ENCODE measurements at regions not wholly inside any gene's neighbourhood (a gene's known extent, or its start where the extent isn't known, plus 50 kb on each side); places are given as distances from the start of the nearest gene placed in this dataset.

DNA sequence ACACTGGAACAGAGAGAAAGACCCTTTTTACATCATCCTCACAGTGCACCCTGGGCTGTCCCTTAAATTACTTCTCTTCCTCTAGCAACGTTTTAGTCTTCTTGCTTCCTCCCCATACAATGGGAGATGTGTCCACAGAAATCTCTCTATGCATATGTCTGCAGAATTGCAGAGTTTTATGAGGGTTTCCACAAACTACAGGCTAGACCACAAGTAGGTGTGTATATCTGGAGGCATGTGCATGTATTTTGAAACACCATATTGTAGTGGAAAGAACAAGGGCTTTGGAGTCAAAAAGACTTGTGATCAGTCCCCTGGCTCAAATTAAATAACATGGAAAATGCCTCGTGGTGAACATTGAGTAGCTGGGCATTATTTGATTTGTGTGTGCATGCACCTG is 121.3 kb upstream of the IPO9 start (continued):
- TF ChIP-seq, protein P1, sequence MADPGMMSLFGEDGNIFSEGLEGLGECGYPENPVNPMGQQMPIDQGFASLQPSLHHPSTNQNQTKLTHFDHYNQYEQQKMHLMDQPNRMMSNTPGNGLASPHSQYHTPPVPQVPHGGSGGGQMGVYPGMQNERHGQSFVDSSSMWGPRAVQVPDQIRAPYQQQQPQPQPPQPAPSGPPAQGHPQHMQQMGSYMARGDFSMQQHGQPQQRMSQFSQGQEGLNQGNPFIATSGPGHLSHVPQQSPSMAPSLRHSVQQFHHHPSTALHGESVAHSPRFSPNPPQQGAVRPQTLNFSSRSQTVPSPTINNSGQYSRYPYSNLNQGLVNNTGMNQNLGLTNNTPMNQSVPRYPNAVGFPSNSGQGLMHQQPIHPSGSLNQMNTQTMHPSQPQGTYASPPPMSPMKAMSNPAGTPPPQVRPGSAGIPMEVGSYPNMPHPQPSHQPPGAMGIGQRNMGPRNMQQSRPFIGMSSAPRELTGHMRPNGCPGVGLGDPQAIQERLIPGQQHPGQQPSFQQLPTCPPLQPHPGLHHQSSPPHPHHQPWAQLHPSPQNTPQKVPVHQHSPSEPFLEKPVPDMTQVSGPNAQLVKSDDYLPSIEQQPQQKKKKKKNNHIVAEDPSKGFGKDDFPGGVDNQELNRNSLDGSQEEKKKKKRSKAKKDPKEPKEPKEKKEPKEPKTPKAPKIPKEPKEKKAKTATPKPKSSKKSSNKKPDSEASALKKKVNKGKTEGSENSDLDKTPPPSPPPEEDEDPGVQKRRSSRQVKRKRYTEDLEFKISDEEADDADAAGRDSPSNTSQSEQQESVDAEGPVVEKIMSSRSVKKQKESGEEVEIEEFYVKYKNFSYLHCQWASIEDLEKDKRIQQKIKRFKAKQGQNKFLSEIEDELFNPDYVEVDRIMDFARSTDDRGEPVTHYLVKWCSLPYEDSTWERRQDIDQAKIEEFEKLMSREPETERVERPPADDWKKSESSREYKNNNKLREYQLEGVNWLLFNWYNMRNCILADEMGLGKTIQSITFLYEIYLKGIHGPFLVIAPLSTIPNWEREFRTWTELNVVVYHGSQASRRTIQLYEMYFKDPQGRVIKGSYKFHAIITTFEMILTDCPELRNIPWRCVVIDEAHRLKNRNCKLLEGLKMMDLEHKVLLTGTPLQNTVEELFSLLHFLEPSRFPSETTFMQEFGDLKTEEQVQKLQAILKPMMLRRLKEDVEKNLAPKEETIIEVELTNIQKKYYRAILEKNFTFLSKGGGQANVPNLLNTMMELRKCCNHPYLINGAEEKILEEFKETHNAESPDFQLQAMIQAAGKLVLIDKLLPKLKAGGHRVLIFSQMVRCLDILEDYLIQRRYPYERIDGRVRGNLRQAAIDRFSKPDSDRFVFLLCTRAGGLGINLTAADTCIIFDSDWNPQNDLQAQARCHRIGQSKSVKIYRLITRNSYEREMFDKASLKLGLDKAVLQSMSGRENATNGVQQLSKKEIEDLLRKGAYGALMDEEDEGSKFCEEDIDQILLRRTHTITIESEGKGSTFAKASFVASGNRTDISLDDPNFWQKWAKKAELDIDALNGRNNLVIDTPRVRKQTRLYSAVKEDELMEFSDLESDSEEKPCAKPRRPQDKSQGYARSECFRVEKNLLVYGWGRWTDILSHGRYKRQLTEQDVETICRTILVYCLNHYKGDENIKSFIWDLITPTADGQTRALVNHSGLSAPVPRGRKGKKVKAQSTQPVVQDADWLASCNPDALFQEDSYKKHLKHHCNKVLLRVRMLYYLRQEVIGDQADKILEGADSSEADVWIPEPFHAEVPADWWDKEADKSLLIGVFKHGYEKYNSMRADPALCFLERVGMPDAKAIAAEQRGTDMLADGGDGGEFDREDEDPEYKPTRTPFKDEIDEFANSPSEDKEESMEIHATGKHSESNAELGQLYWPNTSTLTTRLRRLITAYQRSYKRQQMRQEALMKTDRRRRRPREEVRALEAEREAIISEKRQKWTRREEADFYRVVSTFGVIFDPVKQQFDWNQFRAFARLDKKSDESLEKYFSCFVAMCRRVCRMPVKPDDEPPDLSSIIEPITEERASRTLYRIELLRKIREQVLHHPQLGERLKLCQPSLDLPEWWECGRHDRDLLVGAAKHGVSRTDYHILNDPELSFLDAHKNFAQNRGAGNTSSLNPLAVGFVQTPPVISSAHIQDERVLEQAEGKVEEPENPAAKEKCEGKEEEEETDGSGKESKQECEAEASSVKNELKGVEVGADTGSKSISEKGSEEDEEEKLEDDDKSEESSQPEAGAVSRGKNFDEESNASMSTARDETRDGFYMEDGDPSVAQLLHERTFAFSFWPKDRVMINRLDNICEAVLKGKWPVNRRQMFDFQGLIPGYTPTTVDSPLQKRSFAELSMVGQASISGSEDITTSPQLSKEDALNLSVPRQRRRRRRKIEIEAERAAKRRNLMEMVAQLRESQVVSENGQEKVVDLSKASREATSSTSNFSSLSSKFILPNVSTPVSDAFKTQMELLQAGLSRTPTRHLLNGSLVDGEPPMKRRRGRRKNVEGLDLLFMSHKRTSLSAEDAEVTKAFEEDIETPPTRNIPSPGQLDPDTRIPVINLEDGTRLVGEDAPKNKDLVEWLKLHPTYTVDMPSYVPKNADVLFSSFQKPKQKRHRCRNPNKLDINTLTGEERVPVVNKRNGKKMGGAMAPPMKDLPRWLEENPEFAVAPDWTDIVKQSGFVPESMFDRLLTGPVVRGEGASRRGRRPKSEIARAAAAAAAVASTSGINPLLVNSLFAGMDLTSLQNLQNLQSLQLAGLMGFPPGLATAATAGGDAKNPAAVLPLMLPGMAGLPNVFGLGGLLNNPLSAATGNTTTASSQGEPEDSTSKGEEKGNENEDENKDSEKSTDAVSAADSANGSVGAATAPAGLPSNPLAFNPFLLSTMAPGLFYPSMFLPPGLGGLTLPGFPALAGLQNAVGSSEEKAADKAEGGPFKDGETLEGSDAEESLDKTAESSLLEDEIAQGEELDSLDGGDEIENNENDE (IDR thresholded peaks at IDR 0.05; ENCODE audit: insufficient replicate concordance, low read length), result no peak
- TF ChIP-seq EZH2 (IDR thresholded peaks at IDR 0.05; ENCODE audit: low read depth, low read length, severe bottlenecking), result no peak
- no peak for TF ChIP-seq POU5F1 (IDR thresholded peaks at IDR 0.05; ENCODE audit: low read depth, low read length)
- no peak for TF ChIP-seq RFX5 (IDR thresholded peaks at IDR 0.05; ENCODE audit: borderline replicate concordance, low read depth, low read length)
- TF ChIP-seq JUND (IDR thresholded peaks at IDR 0.05; ENCODE audit: low read length), result no peak
- no peak for TF ChIP-seq GTF2F1 (IDR thresholded peaks at IDR 0.05; ENCODE audit: borderline replicate concordance, low read depth, low read length)
- TF ChIP-seq ASH2L (IDR thresholded peaks at IDR 0.05; ENCODE audit: low read length), result no peak
- TF ChIP-seq BRCA1 (IDR thresholded peaks at IDR 0.05; ENCODE audit: low read depth, low read length), result no peak
- TF ChIP-seq, protein P2, sequence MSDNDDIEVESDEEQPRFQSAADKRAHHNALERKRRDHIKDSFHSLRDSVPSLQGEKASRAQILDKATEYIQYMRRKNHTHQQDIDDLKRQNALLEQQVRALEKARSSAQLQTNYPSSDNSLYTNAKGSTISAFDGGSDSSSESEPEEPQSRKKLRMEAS (IDR thresholded peaks at IDR 0.05), result no peak

All from H1 (cell line).